ENCODE measurements at regions not wholly inside any gene's neighbourhood (a gene's known extent, or its start where the extent isn't known, plus 50 kb on each side); places are given as distances from the start of the nearest gene placed in this dataset.

GRCh38 chr7:94223375-94224084 is 171.2 kb upstream of the COL1A2 start:
- H3K27ac Mint-ChIP-seq = no peak overlapping the region
- H3K27me3 Mint-ChIP-seq = peaks cover 3% of the 10 kb centered on the region
- intact Hi-C loops (cut with micrococcal nuclease) = loop anchor here (1.0 to 10.0 kb wide), 6 partner anchors 137 to 978 kb away; no protein-coding TSS in a partner anchor
- TF ChIP-seq CTCF (IDR thresholded peaks at IDR 0.05) = no peak
- DNase-seq (no peak), ATAC-seq (ENCODE audit: low read depth) (no peak)
- CTCF ChIA-PET = interaction anchor here (1.0 to 2.6 kb wide), 3 partner anchors 321 to 508 kb away, joined by 5 to 11 read pairs (median 5); no protein-coding TSS in a partner anchor
- POLR2A ChIA-PET = no interaction called here
- no peak overlapping the region for H3K4me3 Mint-ChIP-seq
- H3K36me3 Mint-ChIP-seq (ENCODE audit: low read depth) = no peaks in the 10 kb centered on the region
- no peaks in the 10 kb centered on the region for H3K4me1 Mint-ChIP-seq
- peaks cover 4% of the 10 kb centered on the region for H3K9me3 Mint-ChIP-seq

- Mint-ChIP-seq H3K9me3 (no peaks in the 10 kb centered on the region), H3K27ac (no peak overlapping the region), H3K4me3 (no peak overlapping the region), H3K4me1 (no peaks in the 10 kb centered on the region), H3K27me3 (peaks cover 3% of the 10 kb centered on the region), H3K36me3 (ENCODE audit: low read depth) (no peaks in the 10 kb centered on the region)
- ATAC-seq (ENCODE audit: low read depth) = no peak
- POLR2A ChIA-PET = no interaction called here
- intact Hi-C loops (cut with micrococcal nuclease) = loop anchor here (10.0 kb wide), 1 partner anchor 603 kb away; no protein-coding TSS in a partner anchor
- CTCF ChIA-PET = no interaction called here
- TF ChIP-seq CTCF (IDR thresholded peaks at IDR 0.05) = no peak
- no peak for DNase-seq
These were observed 166.5 kb upstream of the COL1A2 start for GRCh38 chr7:94228223-94228622.

GRCh38 chr7:94228678-94229077 is 166.0 kb upstream of the COL1A2 start:
- Mint-ChIP-seq H3K4me1 (no peaks in the 10 kb centered on the region), H3K9me3 (no peaks in the 10 kb centered on the region), H3K27me3 (peaks cover under 1% of the 10 kb centered on the region), H3K4me3 (no peak overlapping the region), H3K27ac (no peak overlapping the region), H3K36me3 (ENCODE audit: low read depth) (no peaks in the 10 kb centered on the region)
- ATAC-seq (ENCODE audit: low read depth) = no peak
- ChIA-PET POLR2A (no interaction called here), CTCF (no interaction called here)
- intact Hi-C loops (cut with micrococcal nuclease) = loop anchor here (10.0 kb wide), 1 partner anchor 604 kb away; no protein-coding TSS in a partner anchor
- TF ChIP-seq CTCF (IDR thresholded peaks at IDR 0.05) = no peak
- no peak for DNase-seq

GRCh38 chr7:94231305-94231704 is 163.4 kb upstream of the COL1A2 start:
- Mint-ChIP-seq H3K9me3 (no peaks in the 10 kb centered on the region), H3K36me3 (ENCODE audit: low read depth) (no peaks in the 10 kb centered on the region), H3K27ac (no peak overlapping the region), H3K4me1 (no peaks in the 10 kb centered on the region), H3K27me3 (peaks cover 4% of the 10 kb centered on the region), H3K4me3 (no peak overlapping the region)
- ChIA-PET CTCF (no interaction called here), POLR2A (no interaction called here)
- intact Hi-C loops (cut with micrococcal nuclease) = no loop called here
- DNase-seq (no peak), ATAC-seq (ENCODE audit: low read depth) (no peak)
- TF ChIP-seq CTCF (IDR thresholded peaks at IDR 0.05) = no peak

GRCh38 chr7:94236960-94237359 is 157.7 kb upstream of the COL1A2 start:
- ATAC-seq (ENCODE audit: low read depth) (no peak), DNase-seq (no peak)
- intact Hi-C loops (cut with micrococcal nuclease) = no loop called here
- Mint-ChIP-seq H3K27ac (no peak overlapping the region), H3K4me1 (no peaks in the 10 kb centered on the region), H3K9me3 (no peaks in the 10 kb centered on the region), H3K4me3 (no peak overlapping the region), H3K27me3 (peaks cover 4% of the 10 kb centered on the region), H3K36me3 (ENCODE audit: low read depth) (no peaks in the 10 kb centered on the region)
- TF ChIP-seq CTCF (IDR thresholded peaks at IDR 0.05) = no peak
- POLR2A ChIA-PET = no interaction called here
- CTCF ChIA-PET = no interaction called here
